MM.1S (cell line): ENCODE measurements at regions not wholly inside any gene's neighbourhood (a gene's known extent, or its start where the extent isn't known, plus 50 kb on each side); places are given as distances from the start of the nearest gene placed in this dataset.

Experiments
- DNase-seq: peaks from one replicate; pipeline ENCODE4 v3.0.0-alpha.2; 2015
- H2AFZ ChIP-seq: fragments of 300-600 bp; sonication (generic); 2 replicates; pipeline ENCODE4 v1.6.0; 2016; ENCODE audit warnings: antibody characterized with exemption, low read length
- H3F3A ChIP-seq: fragments of 300-600 bp; sonication (generic); 2 replicates; pipeline ENCODE4 v1.6.1; 2016; ENCODE audit warnings: mild to moderate bottlenecking, antibody characterized with exemption, low read length, moderate library complexity, mixed read lengths; ENCODE audit not compliant: insufficient read depth
- H3K27ac ChIP-seq: fragments of 300-600 bp; sonication (generic); 2 replicates; pipeline ENCODE4 v1.5.1; 2016; ENCODE audit warnings: mild to moderate bottlenecking, low read length
- H3K27me3 ChIP-seq: fragments of 300-600 bp; sonication (generic); replicated peaks from 2 replicates; pipeline ENCODE4 v1.6.0; 2016; ENCODE audit warnings: low read length; ENCODE audit not compliant: insufficient read depth
- H3K36me3 ChIP-seq: fragments of 300-600 bp; sonication (generic); replicated peaks from 2 replicates; pipeline ENCODE4 v1.6.1; 2016; ENCODE audit warnings: mild to moderate bottlenecking, low read length, mixed read lengths; ENCODE audit not compliant: insufficient read depth
- H3K4me1 ChIP-seq: fragments of 300-600 bp; sonication (generic); 2 replicates; pipeline ENCODE4 v1.6.1; 2016; ENCODE audit warnings: low read length, mixed read lengths
- H3K4me2 ChIP-seq: fragments of 300-600 bp; sonication (generic); 2 replicates; pipeline ENCODE4 v1.6.0; 2016; ENCODE audit warnings: low read depth, low read length
- H3K4me3 ChIP-seq: fragments of 300-600 bp; sonication (generic); 2 replicates; pipeline ENCODE4 v1.5.1; 2016; ENCODE audit warnings: low read length, mixed read lengths
- H3K79me2 ChIP-seq: fragments of 300-600 bp; sonication (generic); 2 replicates; pipeline ENCODE4 v1.6.1; 2016; ENCODE audit warnings: mixed run types, low read length, mixed read lengths
- H3K9ac ChIP-seq: fragments of 300-600 bp; sonication (generic); 2 replicates; pipeline ENCODE4 v1.6.1; 2016; ENCODE audit warnings: low read length, mixed read lengths
- H3K9me2 ChIP-seq: fragments of 300-600 bp; sonication (generic); replicated peaks from 2 replicates; pipeline ENCODE4 v1.6.1; 2016; ENCODE audit warnings: mild to moderate bottlenecking, low read length, mixed read lengths; ENCODE audit not compliant: insufficient read depth
- H3K9me3 ChIP-seq: fragments of 300-600 bp; sonication (generic); replicated peaks from 2 replicates; pipeline ENCODE4 v1.6.1; 2016; ENCODE audit warnings: mild to moderate bottlenecking, low read length, mixed read lengths; ENCODE audit not compliant: insufficient read depth
- H4K20me1 ChIP-seq: fragments of 300-600 bp; sonication (generic); 2 replicates; pipeline ENCODE4 v1.6.1; 2016; ENCODE audit warnings: mild to moderate bottlenecking, low read length, moderate library complexity, mixed read lengths; ENCODE audit not compliant: insufficient read depth
- CTCF ChIP-seq: fragments of 300-600 bp; sonication (generic); IDR thresholded peaks from 2 replicates; pipeline ENCODE4 v1.5.1; 2016; ENCODE audit warnings: antibody characterized with exemption, low read length, mixed read lengths
- EZH2 ChIP-seq: fragments of 300-600 bp; sonication (generic); optimal IDR thresholded peaks from 2 replicates; pipeline ENCODE3; 2017; ENCODE audit warnings: low read depth, mild to moderate bottlenecking, antibody characterized with exemption, low read length, mixed read lengths
- EZH2phosphoT487 ChIP-seq: fragments of 300-600 bp; sonication (generic); IDR thresholded peaks from 2 replicates; pipeline ENCODE4 v1.6.1; 2018; ENCODE audit warnings: antibody characterized with exemption, low read length

GRCh38 chr20:40563296-40563950 is 125.6 kb downstream of the MAFB start:
- Histone ChIP-seq H3K27ac (no peak overlapping the region), H3K36me3 (no peaks in the 10 kb centered on the region), H3K4me1 (no peaks in the 10 kb centered on the region), H3K79me2 (no peaks in the 10 kb centered on the region), H3K9me3 (no peaks in the 10 kb centered on the region), H3K9ac (no peak overlapping the region), H3K9me2 (no peaks in the 10 kb centered on the region), H3K4me2 (no peak overlapping the region), H4K20me1 (no peaks in the 10 kb centered on the region), H3K4me3 (no peak overlapping the region), H3F3A (no peaks in the 10 kb centered on the region), H2AFZ (no peak overlapping the region), H3K27me3 (no peaks in the 10 kb centered on the region)
- DNase-seq, result no peak
- TF ChIP-seq EZH2 (no peak), EZH2phosphoT487 (no peak), CTCF (no peak)

- no peak for TF ChIP-seq CTCF
- TF ChIP-seq EZH2phosphoT487, result no peak
- no peak for TF ChIP-seq EZH2
- no peak overlapping the region for H3K4me3 ChIP-seq
- no peak overlapping the region for H3K4me2 ChIP-seq
- H3K9me2 ChIP-seq, result no peaks in the 10 kb centered on the region
- H3K27ac ChIP-seq, result no peak overlapping the region
- no peaks in the 10 kb centered on the region for H3K27me3 ChIP-seq
- no peaks in the 10 kb centered on the region for H3K79me2 ChIP-seq
- no peaks in the 10 kb centered on the region for H3F3A ChIP-seq
- no peak overlapping the region for H3K9ac ChIP-seq
- H3K36me3 ChIP-seq, result no peaks in the 10 kb centered on the region
- no peak overlapping the region for H2AFZ ChIP-seq
- no peaks in the 10 kb centered on the region for H4K20me1 ChIP-seq
- DNase-seq, result no peak
- H3K9me3 ChIP-seq, result no peaks in the 10 kb centered on the region
- H3K4me1 ChIP-seq, result no peaks in the 10 kb centered on the region
Measured at GRCh38 chr20:40562031-40562430, 127.0 kb downstream of the MAFB start.

GRCh38 chr20:40561187-40561586 is 127.8 kb downstream of the MAFB start:
- Histone ChIP-seq H3K9ac (no peak overlapping the region), H3K79me2 (no peaks in the 10 kb centered on the region), H3F3A (no peaks in the 10 kb centered on the region), H3K27ac (no peak overlapping the region), H3K4me3 (no peak overlapping the region), H3K27me3 (no peaks in the 10 kb centered on the region), H4K20me1 (no peaks in the 10 kb centered on the region), H2AFZ (no peak overlapping the region), H3K36me3 (no peaks in the 10 kb centered on the region), H3K9me2 (no peaks in the 10 kb centered on the region), H3K4me1 (no peaks in the 10 kb centered on the region), H3K4me2 (no peak overlapping the region), H3K9me3 (no peaks in the 10 kb centered on the region)
- no peak for TF ChIP-seq CTCF
- TF ChIP-seq EZH2phosphoT487, result no peak
- no peak for TF ChIP-seq EZH2
- no peak for DNase-seq
